HepG2 (cell line): ENCODE measurements at regions not wholly inside any gene's neighbourhood (a gene's known extent, or its start where the extent isn't known, plus 50 kb on each side); places are given as distances from the start of the nearest gene placed in this dataset.

Experiments used
- ATAC-seq: fragments of 200-7000 bp; cut with Tn5 transposase; 3 replicates; pipeline ENCODE4 v1.9.1; 2020; ENCODE audit warnings: mild to moderate bottlenecking, moderate library complexity
- BruUV-seq: library from RNA; stranded (reverse); fragments of 400-500 nt; replicated peaks from 2 replicates; lab custom pipeline; 2021; lab: Mats Ljungman, UMichigan
- CTCF ChIA-PET: fragments of 300-600 bp; formaldehyde crosslinking; extraction: SDS; loops from one replicate; lab custom pipeline; 2021; ENCODE audit warnings: low total read pairs, inconsistent platforms, low intra/inter-chr PET ratio; lab: Yijun Ruan, JAX
- POLR2A ChIA-PET: fragments of 350-600 bp; sonication (Branson Sonifier 250); formaldehyde crosslinking; loops from one replicate; lab custom pipeline; 2020; ENCODE audit warnings: antibody characterized with exemption, inconsistent platforms; lab: Yijun Ruan, JAX
- DNase-seq: peaks from one replicate; pipeline ENCODE4 v3.0.0-alpha.2; 2015; ENCODE audit warnings: low spot score
- FAIRE-seq: peaks from 3 replicates; lab custom pipeline; 2011; peaks lifted over from hg19 to GRCh38; lab: Jason Lieb, UNC
- H2AFZ ChIP-seq: one replicate; pipeline ENCODE4 v1.6.1; 2011; ENCODE audit warnings: low read length, inconsistent platforms
- H3K27ac ChIP-seq: fragments of 300-600 bp; 3 replicates; pipeline ENCODE4 v1.8.0; 2011; ENCODE audit warnings: mixed run types, mild to moderate bottlenecking, mixed read lengths, low read length, inconsistent platforms; ENCODE audit not compliant: insufficient read depth; ENCODE audit errors: extremely low read length
- H3K27me3 ChIP-seq, 2 experiments: fragments of 200-600 bp in 1 of 2; 2 replicates in 1 of 2; 3 replicates in 1 of 2; pipeline versions ENCODE4 v1.6.0 to v1.8.0; 2011; ENCODE audit warnings: low read length in 2 of 2, mild to moderate bottlenecking in 2 of 2, moderate library complexity in 2 of 2, inconsistent platforms in 1 of 2; ENCODE audit not compliant: insufficient read depth in 2 of 2, control insufficient read depth in 1 of 2
- H3K36me3 ChIP-seq, 2 experiments: fragments of 200-600 bp in 1 of 2; replicated peaks in 1 of 2; 2 replicates in 1 of 2; 3 replicates in 1 of 2; pipeline versions ENCODE4 v1.5.1 to v1.8.0; 2011; ENCODE audit warnings: low read length in 2 of 2, inconsistent platforms in 1 of 2; ENCODE audit not compliant: insufficient read depth in 2 of 2, control insufficient read depth in 1 of 2
- H3K4me1 ChIP-seq: 2 replicates; pipeline ENCODE4 v1.5.1; 2012; ENCODE audit warnings: low read length, inconsistent platforms; ENCODE audit not compliant: insufficient read depth
- H3K4me2 ChIP-seq: 2 replicates; pipeline ENCODE4 v1.6.0; 2011; ENCODE audit warnings: low read depth, low read length, inconsistent platforms
- H3K4me3 ChIP-seq, 3 experiments: fragments of 200-600 bp in 1 of 3; sonication (generic), shearing (Covaris generic) in 1 of 3; replicated peaks in 1 of 3; 2 replicates each; pipeline ENCODE4 v1.5.1; 2011 to 2016; ENCODE audit warnings: low read length in 3 of 3, inconsistent platforms in 2 of 3, low read depth in 2 of 3, mild to moderate bottlenecking in 2 of 3, control low read depth in 1 of 3, mixed read lengths in 1 of 3; ENCODE audit not compliant: insufficient read depth in 1 of 3
- H3K79me2 ChIP-seq: one replicate; pipeline ENCODE4 v1.6.1; 2011; ENCODE audit warnings: low read length, inconsistent platforms; ENCODE audit not compliant: insufficient read depth
- H3K9ac ChIP-seq: 2 replicates; pipeline ENCODE4 v1.6.0; 2011; ENCODE audit warnings: mild to moderate bottlenecking, low read depth, low read length, inconsistent platforms; ENCODE audit not compliant: insufficient read depth
- H3K9me3 ChIP-seq: 2 replicates; pipeline ENCODE4 v1.5.1; 2012; ENCODE audit warnings: mild to moderate bottlenecking, low read length
- H4K20me1 ChIP-seq: 2 replicates; pipeline ENCODE4 v1.6.0; 2011; ENCODE audit warnings: inconsistent platforms, mild to moderate bottlenecking, low read length, moderate library complexity; ENCODE audit not compliant: insufficient read depth
- LCORL ChIP-seq, 2 experiments: fragments of 450-650 bp in 1 of 2; sonication (generic) in 1 of 2; formaldehyde crosslinking in 1 of 2; IDR thresholded peaks; 2 replicates each; pipeline versions ENCODE4 v1.5.0 to v1.6.1; 2017 to 2020; ENCODE audit warnings: antibody characterized with exemption in 1 of 2, missing genetic modification reagents in 1 of 2
- PBX3 ChIP-seq: sonication (generic); formaldehyde crosslinking; IDR thresholded peaks from 2 replicates; pipeline ENCODE4 v1.8.1; 2023; ENCODE audit warnings: missing genetic modification reagents, inconsistent platforms, borderline replicate concordance
- PRDM4 ChIP-seq: sonication (generic); formaldehyde crosslinking; IDR thresholded peaks from 2 replicates; pipeline ENCODE4 v1.9.0; 2021; ENCODE audit warnings: missing genetic modification reagents, borderline replicate concordance
- TERF1 ChIP-seq: sonication (generic); formaldehyde crosslinking; IDR thresholded peaks from 2 replicates; pipeline ENCODE4 v1.8.0; 2022; ENCODE audit warnings: mild to moderate bottlenecking, missing genetic modification reagents, moderate library complexity
- ZBTB21 ChIP-seq: sonication (generic); formaldehyde crosslinking; IDR thresholded peaks from 2 replicates; pipeline ENCODE4 v1.4.0; 2020; ENCODE audit warnings: missing genetic modification reagents
- ZNF253 ChIP-seq: sonication (generic); formaldehyde crosslinking; IDR thresholded peaks from 2 replicates; pipeline ENCODE4 v1.8.0; 2022; ENCODE audit warnings: mild to moderate bottlenecking, missing genetic modification reagents, borderline replicate concordance
- ZNF691 ChIP-seq: sonication (generic); formaldehyde crosslinking; IDR thresholded peaks from 2 replicates; pipeline ENCODE4 v1.4.0; 2020; ENCODE audit warnings: missing genetic modification reagents, low read depth, mild to moderate bottlenecking, borderline replicate concordance
- ZNF75D ChIP-seq: sonication (generic); formaldehyde crosslinking; IDR thresholded peaks from 2 replicates; pipeline ENCODE4 v1.8.1; 2023; ENCODE audit warnings: missing genetic modification reagents, mild to moderate bottlenecking, borderline replicate concordance
- ZSCAN5A ChIP-seq: sonication (generic); formaldehyde crosslinking; IDR thresholded peaks from 2 replicates; pipeline ENCODE4 v1.8.0; 2022; ENCODE audit warnings: mild to moderate bottlenecking, missing genetic modification reagents, borderline replicate concordance
- WGBS: methylation state at CpG from one replicate; pipeline ENCODE4 v1.1.6; 2017; ENCODE audit warnings: low lambda C conversion rate; 5-methylcytosine and 5-hydroxymethylcytosine counted together
- in situ Hi-C: cut with HindIII; loops from 2 replicates; pipeline ENCODE4 v1.10.0; 2017; ENCODE audit warnings: low pct_unique_long_range_greater_than_20kb; ENCODE audit not compliant: extremely low pct_ligation_motif_present
- intact Hi-C: fragments of 100-400 bp; cut with micrococcal nuclease; formaldehyde crosslinking; loops from one replicate; pipeline ENCODE4 v1.10.0; 2022; ENCODE audit not compliant: unreplicated experiment

- no peak for DNase-seq
- in situ Hi-C loops = no loop called here
- no TSS peak for BruUV-seq
- no peak for ATAC-seq
- H3K9me3 ChIP-seq = no peaks in the 10 kb centered on the region
- H3K79me2 ChIP-seq = no peaks in the 10 kb centered on the region
- TF ChIP-seq ZNF691 (CRISPR knock-in tag) (no peak), LCORL (IDR thresholded peaks at IDR 0.05) (no peak), LCORL (CRISPR knock-in tag; IDR thresholded peaks at IDR 0.05) (no peak)
- TF ChIP-seq, all 625 proteins: peak for 0
- Histone ChIP-seq H4K20me1 (no peaks in the 10 kb centered on the region), H3K27me3 (peaks cover 0 to 26% of the 10 kb centered on the region in 2 experiments; a peak in 2 of 5 replicates), H3K4me3 (no peak overlapping the region), H3K36me3 (no peaks in the 10 kb centered on the region), H3K4me2 (no peak overlapping the region), H3K9ac (no peak overlapping the region), H3K4me1 (peaks cover 9% of the 10 kb centered on the region; the same call in 1 of the 2 replicates), H2AFZ (no peak overlapping the region), H3K27ac (no peak overlapping the region)
- FAIRE-seq = no peak
- intact Hi-C loops = no loop called here
- WGBS = 29% methylated on average over 13 of the region's 26 CpGs
- ChIA-PET POLR2A (no interaction called here), CTCF (no interaction called here)
Observed at GRCh38 chr5:114056185-114056538, 305.7 kb upstream of the KCNN2 start.

- BruUV-seq = no TSS peak
- ChIA-PET CTCF (no interaction called here), POLR2A (no interaction called here)
- in situ Hi-C loops = no loop called here
- H4K20me1 ChIP-seq = no peaks in the 10 kb centered on the region
- no peak overlapping the region for H3K27ac ChIP-seq
- no peak overlapping the region for H2AFZ ChIP-seq
- ATAC-seq (no peak), DNase-seq (no peak), FAIRE-seq (no peak)
- H3K36me3 ChIP-seq = no peaks in the 10 kb centered on the region
- intact Hi-C loops = no loop called here
- no peak overlapping the region for H3K4me2 ChIP-seq
- no peak overlapping the region for H3K4me3 ChIP-seq
- H3K27me3 ChIP-seq = peaks cover 0 to 8% of the 10 kb centered on the region in 2 experiments; a peak in 1 of 5 replicates
- no peak for TF ChIP-seq ZBTB21 (CRISPR knock-in tag)
- no peak for TF ChIP-seq PRDM4 (CRISPR knock-in tag)
- no peak for TF ChIP-seq ZSCAN5A (CRISPR knock-in tag)
- no peak for TF ChIP-seq ZNF253 (CRISPR knock-in tag)
- TF ChIP-seq ZNF75D (CRISPR knock-in tag) = no peak
- TF ChIP-seq PBX3 (CRISPR knock-in tag) = no peak
- no peak for TF ChIP-seq TERF1 (CRISPR knock-in tag)
- no peak overlapping the region for H3K9ac ChIP-seq
- no peaks in the 10 kb centered on the region for H3K9me3 ChIP-seq
- H3K4me1 ChIP-seq = peaks cover under 1% of the 10 kb centered on the region; the same call in 1 of the 2 replicates
- H3K79me2 ChIP-seq = no peaks in the 10 kb centered on the region
Observed at GRCh38 chr5:114060866-114061265, 301.0 kb upstream of the KCNN2 start.
